Psoas muscle (tissue), 7 donors: ENCODE measurements at regions not wholly inside any gene's neighbourhood (a gene's known extent, or its start where the extent isn't known, plus 50 kb on each side); places are given as distances from the start of the nearest gene placed in this dataset.

ENCODE experiments used
- ATAC-seq, 4 donors: fragments of 200-7000 bp; cut with Tn5 transposase; one replicate each; pipeline ENCODE4 v1.9.1; 2020; ENCODE audit warnings: moderate library complexity in 3 of 4, mild to moderate bottlenecking in 2 of 4
- DNase-seq, 2 donors: peaks; one replicate each; pipeline ENCODE4 v3.0.0-alpha.2; 2020
- H3K27ac ChIP-seq: fragments of 200-600 bp; one replicate; pipeline ENCODE4 v1.8.0; 2022
- H3K27me3 ChIP-seq, 3 donors: fragments of 200-600 bp in 1 of 3; one replicate each; pipeline versions ENCODE4 v1.6.1 to v1.8.0; 2013 to 2022; ENCODE audit warnings: low read length in 2 of 3, mild to moderate bottlenecking in 2 of 3, moderate library complexity in 1 of 3; ENCODE audit not compliant: insufficient read depth in 3 of 3
- H3K36me3 ChIP-seq, 2 donors: fragments of 200-600 bp in 1 of 2; one replicate each; pipeline versions ENCODE4 v1.6.1 to v1.8.0; 2013 to 2022; ENCODE audit warnings: low read depth in 1 of 2, mild to moderate bottlenecking in 1 of 2, moderate library complexity in 1 of 2; ENCODE audit not compliant: insufficient read depth in 1 of 2
- H3K4me1 ChIP-seq: fragments of 200-600 bp; one replicate; pipeline ENCODE4 v1.8.0; 2022
- H3K4me3 ChIP-seq: fragments of 200-600 bp; one replicate; pipeline ENCODE4 v1.8.0; 2022; ENCODE audit warnings: mild to moderate bottlenecking
- H3K9me3 ChIP-seq: fragments of 200-600 bp; one replicate; pipeline ENCODE4 v1.8.0; 2022
- CTCF ChIP-seq: fragments of 200-600 bp; IDR thresholded peaks from one replicate; pipeline ENCODE4 v1.8.0; 2022; ENCODE audit warnings: antibody characterized with exemption
- WGBS, 3 donors: extraction: QIAGEN DNeasy Blood & Tissue Kit; methylation state at CpG; one replicate each; pipeline versions ENCODE4 v1.1.6 to v1.1.7; 2013; 5-methylcytosine and 5-hydroxymethylcytosine counted together
- intact Hi-C, 2 donors: fragments of 100-400 bp; cut with DNase I; formaldehyde crosslinking; loops; one replicate each; pipeline versions ENCODE4 v1.11.0 to v1.14.2; 2022
- donor health status: healthy with polysubstance abuse.
- donor health status: DM: no; HTN: no; CAD: no; lungs with moderate emphysema.
- donor health status: Bipolar disorder and iron deficiency.
- donor health status: healthy.
- donor health status: DM: yes; HTN: yes; CAD: no.
- donor health status: DM: no; HTN: no; CAD: no.
- donor health status: DM: yes; HTN: yes; CAD: no.

DNA sequence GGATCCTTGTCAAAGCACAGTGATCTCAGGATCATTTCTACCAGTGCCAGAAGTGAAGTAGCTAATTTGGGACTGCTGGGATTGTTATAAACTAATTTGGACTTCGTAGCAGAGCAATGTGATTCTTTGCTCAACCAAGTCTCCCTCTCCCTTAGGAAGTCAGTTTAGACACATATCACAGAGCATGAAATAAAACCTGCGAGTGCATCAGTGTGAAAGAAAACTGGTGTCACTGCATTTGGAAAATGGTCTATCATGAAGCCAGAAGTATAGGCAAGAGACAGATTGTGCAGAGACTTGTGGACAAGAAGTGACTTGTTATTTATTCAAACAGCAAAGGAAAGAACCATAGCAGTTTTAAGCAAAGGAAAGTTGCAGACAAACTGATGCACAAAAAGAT lies 560.5 kb upstream of the NRG3 start:
- Histone ChIP-seq H3K36me3 (no peaks in the 10 kb centered on the region), H3K27me3 (no peaks in the 10 kb centered on the region), H3K4me3 (no peak overlapping the region), H3K4me1 (no peaks in the 10 kb centered on the region), H3K27ac (no peak overlapping the region), H3K9me3 (no peaks in the 10 kb centered on the region)
- no peak for TF ChIP-seq CTCF
- no peak for ATAC-seq
- DNase-seq = no peak
- intact Hi-C loops = no loop called here
- 56 to 65% (median 65%) methylated on average over 2 of the region's 2 CpGs for WGBS, 3 donors

DNA sequence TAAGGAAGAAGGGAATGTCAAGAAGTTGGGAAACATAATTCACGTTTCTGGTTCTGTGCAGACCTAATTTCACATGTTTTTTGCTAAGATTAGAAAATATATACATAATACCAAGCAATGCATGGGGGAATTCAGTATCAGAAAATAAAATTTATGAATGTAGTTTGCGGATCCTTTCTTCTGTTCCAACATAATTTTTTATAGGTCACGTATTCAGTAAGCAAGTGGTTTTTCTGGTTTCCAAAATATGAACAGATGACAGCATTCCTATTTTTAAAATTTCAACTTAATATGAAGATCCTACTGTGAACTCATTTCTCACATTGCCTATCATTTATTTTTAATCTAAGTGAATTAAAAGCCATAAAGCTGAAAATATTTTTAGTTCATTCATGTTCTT lies 560.0 kb upstream of the NRG3 start:
- H3K27me3 ChIP-seq = no peaks in the 10 kb centered on the region
- no peaks in the 10 kb centered on the region for H3K36me3 ChIP-seq
- ATAC-seq = no peak
- H3K27ac ChIP-seq = no peak overlapping the region
- 72 to 77% (median 74%) methylated on average over 3 of the region's 3 CpGs for WGBS, 3 donors
- no peak overlapping the region for H3K4me3 ChIP-seq
- DNase-seq = no peak
- H3K9me3 ChIP-seq = no peaks in the 10 kb centered on the region
- no peaks in the 10 kb centered on the region for H3K4me1 ChIP-seq
- intact Hi-C loops = no loop called here
- no peak for TF ChIP-seq CTCF

DNA sequence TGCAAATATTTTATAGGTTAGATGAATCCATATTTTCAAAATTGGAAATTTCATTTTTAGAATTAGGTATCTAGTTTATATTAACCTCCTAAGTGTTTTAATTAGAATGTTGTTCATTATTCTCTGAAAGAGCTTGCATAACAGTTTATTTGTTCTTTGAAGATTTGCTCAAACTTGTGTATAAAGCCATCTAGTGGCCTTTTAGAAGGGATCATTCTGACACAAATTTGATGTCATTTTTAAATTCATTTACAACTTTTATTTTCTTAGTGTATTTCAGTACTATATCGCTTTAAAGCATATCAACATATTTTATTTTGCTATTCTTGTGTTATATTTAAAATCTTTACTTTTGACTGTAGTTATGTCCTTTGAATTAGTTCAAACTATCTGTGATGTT lies 527.0 kb upstream of the NRG3 start:
- H3K4me1 ChIP-seq = no peaks in the 10 kb centered on the region
- no peak for TF ChIP-seq CTCF
- WGBS, 3 donors = 81 to 93% (median 87%) methylated on average over 1 of the region's 1 CpG
- H3K36me3 ChIP-seq = no peaks in the 10 kb centered on the region
- no peak for DNase-seq
- intact Hi-C loops = no loop called here
- no peak overlapping the region for H3K27ac ChIP-seq
- no peaks in the 10 kb centered on the region for H3K9me3 ChIP-seq
- H3K27me3 ChIP-seq = no peaks in the 10 kb centered on the region
- ATAC-seq = no peak
- no peak overlapping the region for H3K4me3 ChIP-seq

- H3K27me3 ChIP-seq = no peaks in the 10 kb centered on the region
- no peaks in the 10 kb centered on the region for H3K36me3 ChIP-seq
- H3K4me3 ChIP-seq = no peak overlapping the region
- TF ChIP-seq CTCF = no peak
- H3K4me1 ChIP-seq = no peaks in the 10 kb centered on the region
- ATAC-seq (no peak), DNase-seq (no peak)
- 2 to 7% (median 5%) methylated on average over 2 of the region's 2 CpGs for WGBS, 3 donors
- no peaks in the 10 kb centered on the region for H3K9me3 ChIP-seq
- H3K27ac ChIP-seq = no peak overlapping the region
- intact Hi-C loops = no loop called here
These were observed 507.9 kb upstream of the NRG3 start for GRCh38 chr10:81367132-81367531.

DNA sequence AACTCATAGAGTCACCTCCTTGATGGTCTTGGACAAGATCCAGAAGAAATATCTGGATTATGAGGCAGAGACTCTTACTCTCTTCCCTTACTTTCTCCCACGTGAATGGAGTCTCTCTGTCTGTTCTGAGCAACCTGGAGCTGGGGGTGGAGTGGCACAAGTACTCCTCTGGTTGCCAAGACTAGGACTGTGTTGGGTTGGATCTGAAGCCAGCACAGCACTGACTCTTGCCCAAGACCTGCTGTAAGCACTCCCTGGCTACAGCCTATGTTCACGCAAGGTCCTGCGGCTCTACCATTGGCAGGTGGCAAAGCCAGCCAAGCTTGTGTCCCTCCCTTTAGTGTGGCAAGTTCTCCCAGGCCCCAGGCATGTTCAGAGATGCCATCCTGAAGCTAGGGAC lies 488.2 kb upstream of the NRG3 start:
- WGBS, 3 donors = 73 to 90% (median 84%) methylated on average over 3 of the region's 3 CpGs
- ATAC-seq = no peak
- no peak overlapping the region for H3K4me3 ChIP-seq
- no peaks in the 10 kb centered on the region for H3K27me3 ChIP-seq
- no peak for DNase-seq
- no peak overlapping the region for H3K27ac ChIP-seq
- no peaks in the 10 kb centered on the region for H3K36me3 ChIP-seq
- H3K4me1 ChIP-seq = no peaks in the 10 kb centered on the region
- no peaks in the 10 kb centered on the region for H3K9me3 ChIP-seq
- no peak for TF ChIP-seq CTCF
- intact Hi-C loops = no loop called here
